CD14-positive monocyte (primary cell): ENCODE measurements at regions not wholly inside any gene's neighbourhood (a gene's known extent, or its start where the extent isn't known, plus 50 kb on each side); places are given as distances from the start of the nearest gene placed in this dataset.
"Not testable (repeated sequence)": the region's sequence is repeated elsewhere in the genome, so short reads cannot be mapped to it uniquely, and the experiment has no call there.

Source experiments
- DNase-seq, 3 donors: peaks; one replicate each; pipeline ENCODE4 v3.0.0-alpha.2; 2011 to 2022
- H2AFZ ChIP-seq: 2 replicates; pipeline ENCODE4 v1.6.0; 2012; ENCODE audit warnings: mild to moderate bottlenecking, low read depth, low read length, inconsistent platforms; ENCODE audit not compliant: insufficient read depth, poor library complexity, severe bottlenecking
- H3K27ac ChIP-seq, 2 donors: 1 replicate in 1 of 2; 2 replicates in 1 of 2; pipeline ENCODE4 v1.5.1; 2012 to 2013; ENCODE audit warnings: low read length in 2 of 2, control low read depth in 1 of 2, inconsistent platforms in 1 of 2, low read depth in 1 of 2, mild to moderate bottlenecking in 1 of 2
- H3K27me3 ChIP-seq, 2 donors: one replicate each; pipeline versions ENCODE4 v1.6.0 to v1.6.1; 2011 to 2013; ENCODE audit warnings: low read length in 2 of 2; ENCODE audit not compliant: control insufficient read depth in 2 of 2, insufficient read depth in 2 of 2
- H3K36me3 ChIP-seq, 2 donors: replicated peaks in 1 of 2; 1 replicate in 1 of 2; 2 replicates in 1 of 2; pipeline versions ENCODE4 v1.5.1 to v1.6.1; 2012 to 2013; ENCODE audit warnings: low read length in 2 of 2, control low read depth in 1 of 2, inconsistent platforms in 1 of 2, mild to moderate bottlenecking in 1 of 2; ENCODE audit not compliant: insufficient read depth in 2 of 2, control insufficient read depth in 1 of 2
- H3K4me1 ChIP-seq, 2 donors: 1 replicate in 1 of 2; 2 replicates in 1 of 2; pipeline versions ENCODE4 v1.5.1 to v1.6.1; 2012 to 2013; ENCODE audit warnings: low read length in 2 of 2, control low read depth in 1 of 2, inconsistent platforms in 1 of 2, mild to moderate bottlenecking in 1 of 2, moderate library complexity in 1 of 2; ENCODE audit not compliant: insufficient read depth in 2 of 2, control insufficient read depth in 1 of 2
- H3K4me2 ChIP-seq: replicated peaks from 2 replicates; pipeline ENCODE3; 2012; ENCODE audit warnings: low read length, moderate library complexity, mild to moderate bottlenecking; ENCODE audit not compliant: poor library complexity, severe bottlenecking; ENCODE audit errors: extremely low read depth
- H3K4me3 ChIP-seq, 3 experiments: fragments of 200-600 bp in 1 of 3; sonication (generic) in 1 of 3; replicated peaks in 1 of 3; 1 replicate in 2 of 3; 2 replicates in 1 of 3; pipeline ENCODE4 v1.5.1; 2011 to 2013; ENCODE audit warnings: low read length in 3 of 3, mild to moderate bottlenecking in 3 of 3, control low read depth in 2 of 3, low read depth in 2 of 3, inconsistent platforms in 1 of 3, moderate library complexity in 1 of 3
- H3K79me2 ChIP-seq: 2 replicates; pipeline ENCODE4 v1.6.0; 2012; ENCODE audit warnings: mild to moderate bottlenecking, control low read depth, inconsistent platforms, low read length, moderate library complexity; ENCODE audit not compliant: insufficient read depth
- H3K9ac ChIP-seq: 2 replicates; pipeline ENCODE4 v1.6.0; 2017; ENCODE audit warnings: low read length, mild to moderate bottlenecking; ENCODE audit not compliant: insufficient read depth, poor library complexity, severe bottlenecking
- H3K9me3 ChIP-seq, 2 donors: replicated peaks in 1 of 2; 1 replicate in 1 of 2; 2 replicates in 1 of 2; pipeline versions ENCODE4 v1.5.1 to v1.6.1; 2012 to 2013; ENCODE audit warnings: low read length in 2 of 2, control low read depth in 1 of 2; ENCODE audit not compliant: control insufficient read depth in 1 of 2, insufficient read depth in 1 of 2
- H4K20me1 ChIP-seq: 2 replicates; pipeline ENCODE4 v1.6.0; 2012; ENCODE audit warnings: mild to moderate bottlenecking, low read length, control low read depth, moderate library complexity; ENCODE audit not compliant: insufficient read depth
- H3K27ac Mint-ChIP-seq, 7 donors: one replicate each; pipeline ENCODE4 v1.8.0; 2020; ENCODE audit warnings: mild to moderate bottlenecking in 7 of 7, mixed read lengths in 7 of 7, moderate library complexity in 6 of 7, inconsistent platforms in 2 of 7
- H3K27me3 Mint-ChIP-seq, 3 donors: one replicate each; pipeline ENCODE4 v1.8.0; 2021 to 2022; ENCODE audit warnings: low read depth in 3 of 3, mild to moderate bottlenecking in 3 of 3, mixed read lengths in 3 of 3, moderate library complexity in 3 of 3, inconsistent platforms in 1 of 3
- H3K36me3 Mint-ChIP-seq, 2 donors: one replicate each; pipeline ENCODE4 v1.8.0; 2020; ENCODE audit warnings: mixed read lengths in 2 of 2, inconsistent platforms in 1 of 2, mild to moderate bottlenecking in 1 of 2
- H3K4me1 Mint-ChIP-seq: one replicate; pipeline ENCODE4 v1.8.0; 2020; ENCODE audit warnings: mild to moderate bottlenecking, mixed read lengths
- H3K4me3 Mint-ChIP-seq, 2 donors: one replicate each; pipeline ENCODE4 v1.8.0; 2020; ENCODE audit warnings: mild to moderate bottlenecking in 2 of 2, mixed read lengths in 2 of 2, moderate library complexity in 1 of 2
- H3K9me3 Mint-ChIP-seq, 7 donors: one replicate each; pipeline ENCODE4 v1.8.0; 2020 to 2022; ENCODE audit warnings: mixed read lengths in 7 of 7, mild to moderate bottlenecking in 6 of 7, moderate library complexity in 6 of 7, inconsistent platforms in 2 of 7
- CTCF ChIP-seq: fragments of 200-600 bp; IDR thresholded peaks from one replicate; pipeline ENCODE4 v1.8.0; 2022; ENCODE audit warnings: antibody characterized with exemption, mild to moderate bottlenecking
- WGBS: methylation state at CpG from one replicate; pipeline ENCODE4 v1.1.5; 2013; ENCODE audit warnings: missing lambda C conversion rate; ENCODE audit not compliant: insufficient coverage; 5-methylcytosine and 5-hydroxymethylcytosine counted together
- intact Hi-C, 2 donors: fragments of 100-400 bp; cut with micrococcal nuclease; formaldehyde crosslinking; loops; one replicate each; pipeline versions ENCODE4 v1.15.0 to v1.15.1; 2023

- no peaks in the 10 kb centered on the region for H3K9me3 ChIP-seq
- no CpG with 5 or more reads among the region's 3 CpGs for WGBS
- H3K4me2 ChIP-seq = no peak overlapping the region
- Mint-ChIP-seq H3K4me1 (no peaks in the 10 kb centered on the region), H3K9me3 (peaks cover 0 to 4% (median 0%) of the 10 kb centered on the region in 7 donors), H3K36me3 (no peaks in the 10 kb centered on the region), H3K27me3 (no peaks in the 10 kb centered on the region), H3K4me3 (no peak overlapping the region), H3K27ac (no peak overlapping the region)
- no peak overlapping the region for H3K4me3 ChIP-seq
- intact Hi-C loops = no loop called here
- no peaks in the 10 kb centered on the region for H3K36me3 ChIP-seq
- H3K79me2 ChIP-seq = no peaks in the 10 kb centered on the region
- no peak overlapping the region for H3K9ac ChIP-seq
- DNase-seq = no peak
- no peaks in the 10 kb centered on the region for H3K4me1 ChIP-seq
- TF ChIP-seq CTCF = no peak
- no peaks in the 10 kb centered on the region for H3K27me3 ChIP-seq
- H2AFZ ChIP-seq = no peak overlapping the region
- no peaks in the 10 kb centered on the region for H4K20me1 ChIP-seq
- H3K27ac ChIP-seq = no peak overlapping the region
Observed at GRCh38 chr9:11701706-11702105, 991.5 kb upstream of the TYRP1 start.

GRCh38 chr9:11702548-11702947, 990.6 kb upstream of the TYRP1 start:
- H2AFZ ChIP-seq = no peak overlapping the region
- H3K4me2 ChIP-seq = no peak overlapping the region
- no peak overlapping the region for H3K9ac ChIP-seq
- Mint-ChIP-seq H3K4me3 (no peak overlapping the region), H3K27me3 (no peaks in the 10 kb centered on the region), H3K27ac (no peak overlapping the region), H3K4me1 (no peaks in the 10 kb centered on the region), H3K36me3 (no peaks in the 10 kb centered on the region), H3K9me3 (peaks cover 0 to 4% (median 0%) of the 10 kb centered on the region in 7 donors)
- H3K27ac ChIP-seq = no peak overlapping the region
- H3K36me3 ChIP-seq = no peaks in the 10 kb centered on the region
- H3K4me1 ChIP-seq = no peaks in the 10 kb centered on the region
- no peak overlapping the region for H3K4me3 ChIP-seq
- TF ChIP-seq CTCF = no peak
- H3K9me3 ChIP-seq = no peaks in the 10 kb centered on the region
- no peaks in the 10 kb centered on the region for H4K20me1 ChIP-seq
- no peaks in the 10 kb centered on the region for H3K79me2 ChIP-seq
- no CpG with 5 or more reads among the region's 2 CpGs for WGBS
- H3K27me3 ChIP-seq = no peaks in the 10 kb centered on the region
- intact Hi-C loops = no loop called here
- no peak for DNase-seq

- H3K27ac Mint-ChIP-seq, H3K9ac ChIP-seq, H3K27me3 ChIP-seq, H3K4me1 Mint-ChIP-seq, H3K27me3 Mint-ChIP-seq, H2AFZ ChIP-seq, H3K4me2 ChIP-seq, H3K4me3 ChIP-seq, H3K9me3 ChIP-seq, DNase-seq, H3K79me2 ChIP-seq, H3K4me3 Mint-ChIP-seq, H4K20me1 ChIP-seq, H3K9me3 Mint-ChIP-seq, H3K4me1 ChIP-seq, intact Hi-C loops, H3K27ac ChIP-seq, H3K36me3 Mint-ChIP-seq, H3K36me3 ChIP-seq: not testable (repeated sequence)
- 33% methylated on average over 1 of the region's 1 CpG for WGBS
Observed at GRCh38 chr9:11704198-11704597, 989.0 kb upstream of the TYRP1 start.
